ENCODE measurements at regions not wholly inside any gene's neighbourhood (a gene's known extent, or its start where the extent isn't known, plus 50 kb on each side); places are given as distances from the start of the nearest gene placed in this dataset.
A peak's percentile ranks its signal among the peaks of the same experiment; 100 is the strongest.

DNA sequence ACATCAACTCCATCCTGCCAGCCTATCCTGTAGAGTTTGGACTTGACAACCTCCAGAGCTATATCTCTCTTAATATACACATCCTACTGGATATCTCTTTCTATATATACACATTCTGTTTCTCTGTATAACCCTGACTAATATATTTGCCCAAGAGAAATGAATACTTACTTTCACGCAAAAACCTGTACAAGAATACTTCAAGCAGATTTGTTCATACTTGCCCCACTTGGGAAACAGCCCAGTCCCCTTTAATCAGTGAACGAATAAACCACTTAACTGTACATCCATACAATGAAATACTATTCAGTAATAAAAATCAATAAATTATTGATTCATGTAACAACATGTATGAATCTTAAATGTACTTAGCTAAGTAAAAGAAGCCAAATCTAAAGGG, 251.1 kb upstream of the PHYHIPL start:
- intact Hi-C loops (cut with DNase I) = no loop called here
- DNase-seq (ENCODE audit: missing footprints) (no peak), ATAC-seq (no peak)

DNA sequence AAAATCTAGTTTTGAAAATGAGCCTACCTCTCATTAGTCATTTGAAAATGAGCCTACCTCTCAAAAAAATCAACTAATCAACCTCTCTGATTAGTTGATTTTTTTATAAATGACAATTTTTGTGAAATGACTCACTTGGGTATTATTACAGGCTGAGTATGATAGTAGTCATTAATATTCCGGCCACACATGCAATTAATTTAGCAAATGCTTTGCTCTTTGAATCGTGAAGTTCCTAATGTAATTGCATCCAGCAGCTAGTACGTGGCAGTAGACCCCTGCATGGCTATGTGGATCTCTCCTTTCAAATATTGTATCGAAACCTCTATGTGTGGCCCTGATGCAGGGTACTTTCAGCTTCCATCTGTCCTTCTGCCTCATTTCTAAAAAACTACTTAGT, 245.9 kb upstream of the PHYHIPL start:
- intact Hi-C loops (cut with DNase I) = no loop called here
- no peak for ATAC-seq
- DNase-seq (ENCODE audit: missing footprints) = no peak

DNA sequence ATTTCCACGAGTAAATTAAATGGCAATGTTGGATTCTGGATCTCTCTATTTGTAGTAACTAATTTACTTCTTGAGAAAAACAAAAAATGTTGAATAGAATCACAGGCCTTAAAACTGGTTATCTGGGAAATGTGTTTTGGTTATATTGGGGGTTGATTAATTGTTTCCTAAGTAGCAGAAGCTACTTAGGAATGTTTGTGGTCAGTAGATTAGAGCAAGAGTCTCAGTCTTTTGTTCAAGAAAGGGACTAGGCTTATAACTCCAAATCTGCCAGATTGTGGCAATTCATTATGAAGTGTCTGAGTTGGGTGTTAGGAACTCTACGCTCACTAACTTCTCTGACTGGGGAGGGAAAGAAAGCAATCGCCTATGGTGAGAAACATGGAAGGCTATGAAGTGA, 244.3 kb upstream of the PHYHIPL start:
- ATAC-seq (no peak), DNase-seq (ENCODE audit: missing footprints) (no peak)
- intact Hi-C loops (cut with DNase I) = no loop called here

DNA sequence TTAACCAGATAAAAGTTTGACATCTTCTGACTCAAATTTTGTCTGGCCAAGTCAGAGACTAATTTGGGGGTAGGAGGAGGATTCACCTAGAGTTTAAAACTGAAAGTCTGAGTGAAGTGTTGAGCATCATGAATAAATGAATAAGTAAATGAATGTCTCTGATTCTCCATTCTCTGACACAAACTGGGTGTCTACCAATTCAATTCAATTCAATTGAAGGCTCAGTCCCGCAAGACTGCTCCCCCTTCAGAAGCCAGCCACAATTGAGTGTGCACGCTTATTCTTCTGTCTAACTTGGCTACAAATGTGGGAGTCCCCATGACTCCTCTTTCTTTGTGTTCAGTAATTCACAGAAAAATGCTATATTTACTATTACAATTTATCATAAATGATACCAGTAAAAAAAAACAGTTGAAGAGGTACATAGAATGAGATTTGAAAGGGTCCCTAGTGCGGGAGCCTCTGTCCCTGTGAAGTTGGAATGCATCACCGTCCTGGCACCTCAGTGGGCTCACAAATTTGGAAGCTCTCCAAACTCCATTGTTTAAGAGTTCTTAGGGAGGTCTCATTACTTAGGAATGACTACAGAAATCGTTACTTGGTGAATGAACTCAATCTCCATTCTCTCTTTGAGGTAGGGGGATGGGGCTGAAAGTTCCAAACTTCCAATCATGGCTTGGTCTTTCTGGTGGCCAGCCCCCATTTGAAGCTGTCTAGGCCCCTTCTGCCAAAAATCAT, 243.7 kb upstream of the PHYHIPL start:
- intact Hi-C loops (cut with DNase I) = no loop called here
- ATAC-seq (no peak), DNase-seq (ENCODE audit: missing footprints) (no peak)

DNA sequence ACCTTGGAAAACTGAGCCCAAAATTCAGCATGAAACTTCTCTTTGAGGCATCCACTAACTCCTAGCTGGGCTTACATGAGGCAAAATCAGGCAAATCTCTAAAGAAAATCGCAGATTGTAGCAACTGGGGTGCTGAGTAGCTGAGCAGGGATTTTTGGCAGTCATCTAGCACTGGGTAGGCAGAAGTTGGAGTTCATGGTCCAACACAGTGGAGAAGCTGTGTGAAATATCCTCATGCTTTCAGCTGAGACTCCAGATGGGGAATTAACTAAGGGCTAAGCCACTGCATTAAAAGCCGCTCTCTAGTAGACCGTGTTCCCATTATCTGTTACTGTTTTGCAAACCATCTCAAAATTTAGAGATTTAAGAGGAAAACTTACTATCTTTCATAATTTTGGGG, 240.1 kb upstream of the PHYHIPL start:
- DNase-seq (ENCODE audit: missing footprints) (no peak), ATAC-seq (peak; percentile 55)
- intact Hi-C loops (cut with DNase I) = no loop called here

DNA sequence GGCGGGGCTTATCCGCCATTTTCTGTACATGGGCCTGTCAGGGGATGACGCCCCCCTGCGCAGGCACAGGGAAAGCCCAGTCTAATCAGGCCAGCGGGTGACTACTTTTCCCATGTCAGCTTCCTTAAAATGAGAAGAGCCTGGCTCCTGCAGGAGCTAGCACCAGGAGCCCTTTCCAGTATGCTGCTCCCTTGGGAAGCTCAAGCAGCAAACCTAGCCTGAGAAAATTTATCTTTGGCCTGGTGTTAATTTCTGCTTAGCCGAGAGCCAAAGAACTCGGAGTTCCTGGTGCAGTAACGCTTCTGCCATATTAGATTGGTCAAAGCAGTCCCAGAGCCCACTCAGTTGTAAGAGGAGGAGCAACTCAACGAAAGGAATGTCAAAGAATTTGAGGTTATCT, 239.0 kb upstream of the PHYHIPL start:
- peak; percentile 81 for ATAC-seq
- intact Hi-C loops (cut with DNase I) = no loop called here
- DNase-seq (ENCODE audit: missing footprints) = peak; percentile 67

DNA sequence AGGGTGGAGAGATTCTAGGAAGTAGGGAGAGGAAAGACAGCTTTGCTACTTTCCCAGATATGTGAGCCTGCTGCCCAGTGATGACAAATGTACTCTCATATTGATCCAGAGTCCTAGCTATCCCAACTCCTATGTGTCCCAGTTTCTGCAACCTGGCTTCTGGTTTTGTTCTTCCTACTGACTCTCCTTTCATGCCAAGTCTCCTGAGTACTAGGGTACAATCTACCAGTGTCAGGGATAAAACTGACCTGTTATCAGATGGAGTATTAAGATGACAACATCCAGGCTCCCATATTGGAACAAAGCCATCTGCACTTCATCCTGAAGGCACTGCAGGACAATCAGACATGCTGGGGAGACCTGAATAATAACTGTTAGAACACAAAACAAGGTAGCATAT, 233.7 kb upstream of the PHYHIPL start:
- DNase-seq (ENCODE audit: missing footprints) (no peak), ATAC-seq (no peak)
- intact Hi-C loops (cut with DNase I) = no loop called here

DNA sequence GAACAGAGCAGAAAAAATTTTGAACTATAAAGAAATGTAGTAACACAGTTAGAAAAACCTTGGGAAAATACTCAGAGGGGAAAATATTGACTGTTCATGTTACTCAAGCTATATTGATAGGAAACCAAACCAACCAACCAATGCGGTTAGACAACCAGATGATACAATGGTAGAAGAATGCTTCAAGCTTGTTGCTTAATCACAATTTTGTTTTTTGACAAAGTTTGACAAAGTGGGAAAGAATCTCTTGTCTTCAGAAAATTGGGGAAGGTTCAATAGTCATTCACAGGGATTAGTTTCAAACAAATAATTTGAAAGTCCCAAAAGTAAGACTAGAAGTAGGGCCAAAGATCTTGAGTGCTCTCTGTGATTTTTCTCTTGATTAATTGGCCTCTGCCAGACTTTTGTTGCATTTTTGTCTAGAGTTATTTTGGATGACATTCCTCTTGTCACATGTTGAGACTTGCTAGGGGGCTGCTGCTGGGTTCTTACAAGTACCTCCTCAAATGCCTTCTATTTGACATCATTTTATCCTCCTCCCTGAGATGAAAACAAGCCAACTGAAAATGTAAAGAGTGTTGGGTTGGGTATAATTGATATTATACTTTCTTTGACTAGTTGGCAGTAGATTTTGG, 233.1 kb upstream of the PHYHIPL start:
- intact Hi-C loops (cut with DNase I) = no loop called here

DNA sequence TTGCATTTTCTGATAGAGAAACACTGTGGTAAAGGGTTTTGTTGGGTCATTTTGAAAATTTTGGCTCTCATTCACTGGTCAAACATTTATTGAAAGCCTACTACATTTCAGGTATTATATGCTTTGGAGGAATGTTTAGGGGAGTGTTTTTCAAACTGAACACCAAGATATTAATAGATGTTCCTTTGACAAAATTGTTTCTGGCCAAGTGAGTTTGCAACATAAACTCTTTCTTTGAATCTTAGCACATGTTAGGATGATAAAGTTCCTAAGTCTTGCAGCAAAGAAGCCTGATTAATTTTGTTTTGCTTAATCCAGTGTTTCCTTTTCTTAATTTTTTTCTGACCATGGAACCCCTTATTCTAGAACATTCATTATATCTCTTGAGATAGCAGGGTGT, 232.5 kb upstream of the PHYHIPL start:
- ATAC-seq (peak; percentile 26), DNase-seq (ENCODE audit: missing footprints) (no peak)
- intact Hi-C loops (cut with DNase I) = no loop called here

More for the DNA sequence above, 233.1 kb upstream of the PHYHIPL start:
- ATAC-seq = no peak
- DNase-seq (ENCODE audit: missing footprints) = no peak

DNA sequence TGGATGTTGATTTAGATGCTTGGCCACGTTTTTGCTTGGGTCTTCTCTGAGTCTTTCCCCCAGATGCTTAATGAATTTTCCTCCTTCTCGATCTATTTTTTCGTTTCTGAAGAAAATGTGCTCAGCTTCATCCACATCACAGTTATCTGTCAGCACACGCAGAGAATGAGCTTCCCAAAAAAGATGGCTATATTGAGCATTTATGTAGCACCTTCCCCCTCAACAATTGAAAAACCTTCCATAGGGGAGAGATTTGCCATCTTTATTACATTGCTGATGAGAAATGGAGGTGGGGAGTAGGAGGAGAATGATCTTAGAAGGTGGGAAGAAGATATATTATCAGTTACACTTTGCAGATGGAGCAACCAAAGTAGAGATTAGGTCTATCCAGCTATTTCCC, 228.1 kb upstream of the PHYHIPL start:
- intact Hi-C loops (cut with DNase I) = no loop called here
- no peak for DNase-seq (ENCODE audit: missing footprints)
- ATAC-seq = no peak

DNA sequence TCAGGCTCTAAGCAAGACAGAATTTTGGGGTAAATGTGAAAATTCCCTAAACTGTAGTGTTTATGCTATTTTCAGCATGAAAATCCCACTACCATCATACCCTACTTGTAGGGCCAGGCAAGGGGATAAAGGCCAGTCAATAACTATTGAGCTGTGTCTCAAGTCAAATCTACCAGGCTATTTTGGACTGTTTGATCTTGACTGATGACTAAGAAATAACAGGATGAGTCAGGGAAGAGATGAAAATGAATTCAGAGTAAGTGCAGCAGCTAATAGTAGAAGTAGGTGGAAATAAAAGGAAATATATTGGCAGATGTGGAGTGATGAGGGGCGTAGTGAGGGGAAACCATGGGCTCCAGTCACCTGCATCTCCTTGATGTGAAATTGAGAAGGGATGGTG, 225.8 kb upstream of the PHYHIPL start:
- ATAC-seq (no peak), DNase-seq (ENCODE audit: missing footprints) (no peak)
- intact Hi-C loops (cut with DNase I) = loop anchor here (5.0 kb wide), 2 partner anchors 168 to 672 kb away; no protein-coding TSS in a partner anchor

DNA sequence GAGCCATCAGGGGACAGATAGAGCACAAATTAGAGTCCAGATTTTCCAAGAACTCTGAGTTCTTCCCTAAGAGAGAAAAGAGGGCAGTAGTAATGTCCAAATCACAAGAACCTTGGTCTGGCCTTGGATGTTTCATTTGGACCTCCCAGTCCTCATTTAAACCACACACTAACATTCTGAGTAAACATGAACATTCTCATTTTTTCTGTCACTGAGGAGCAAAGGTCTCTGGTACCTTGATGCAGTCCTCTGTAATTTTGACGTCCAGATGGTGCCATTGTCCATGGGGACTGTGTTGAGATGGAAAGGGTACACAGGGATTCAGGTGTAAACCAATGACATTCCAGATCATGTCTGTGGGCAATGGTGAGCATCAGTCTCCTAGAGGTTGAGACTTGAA, 225.4 kb upstream of the PHYHIPL start:
- DNase-seq (ENCODE audit: missing footprints) = no peak
- no peak for ATAC-seq
- intact Hi-C loops (cut with DNase I) = loop anchor here (5.0 kb wide), 2 partner anchors 169 to 671 kb away; no protein-coding TSS in a partner anchor

DNA sequence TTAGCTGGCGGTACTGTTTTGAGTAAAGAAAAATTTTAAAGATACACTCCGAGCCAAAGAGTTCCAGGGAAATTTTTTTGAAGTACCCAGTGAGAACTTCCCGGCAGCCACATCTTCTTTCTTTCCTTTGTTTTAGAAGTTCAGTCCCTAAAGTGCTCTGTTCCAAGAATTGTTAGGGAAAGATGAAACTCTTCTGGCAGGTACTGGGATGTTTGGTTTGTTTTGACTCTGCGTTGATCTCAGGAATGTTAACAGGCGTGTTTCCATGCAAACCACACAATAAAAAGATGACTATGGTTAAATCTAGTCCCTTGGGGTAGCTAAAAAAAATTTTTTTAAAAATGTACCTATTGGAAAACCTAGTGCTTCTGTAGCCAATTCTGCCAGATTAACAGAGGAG, 224.7 kb upstream of the PHYHIPL start:
- no peak for DNase-seq (ENCODE audit: missing footprints)
- intact Hi-C loops (cut with DNase I) = loop anchor here (2.0 to 5.0 kb wide), 4 partner anchors 169 to 671 kb away; no protein-coding TSS in a partner anchor

DNA sequence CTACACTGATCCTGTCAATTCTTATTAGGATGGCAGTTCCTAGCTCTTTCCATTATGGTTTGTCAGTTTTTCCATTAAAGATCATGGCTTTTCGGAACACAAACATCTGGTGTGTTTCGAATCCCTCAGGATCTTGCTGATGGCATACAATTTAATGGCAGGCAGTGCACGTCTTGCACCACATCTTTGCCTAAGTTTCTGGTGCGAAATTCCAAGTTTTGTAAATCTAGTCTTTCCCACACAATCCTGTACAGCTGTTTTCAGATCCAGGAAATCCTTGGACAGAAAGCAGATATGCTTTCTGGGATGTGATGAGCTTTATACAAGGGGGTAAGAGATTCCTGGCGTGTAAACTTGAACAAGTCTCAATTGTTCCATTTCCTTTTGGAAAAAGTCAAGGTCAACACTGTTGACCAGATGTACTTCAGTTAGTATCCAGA, 224.3 kb upstream of the PHYHIPL start:
- DNase-seq (ENCODE audit: missing footprints) (no peak), ATAC-seq (peak; percentile 91)
- intact Hi-C loops (cut with DNase I) = loop anchor here (2.0 to 5.0 kb wide), 4 partner anchors 170 to 670 kb away; no protein-coding TSS in a partner anchor

More for the DNA sequence above, 224.7 kb upstream of the PHYHIPL start:
- peak; percentile 67 for ATAC-seq

DNA sequence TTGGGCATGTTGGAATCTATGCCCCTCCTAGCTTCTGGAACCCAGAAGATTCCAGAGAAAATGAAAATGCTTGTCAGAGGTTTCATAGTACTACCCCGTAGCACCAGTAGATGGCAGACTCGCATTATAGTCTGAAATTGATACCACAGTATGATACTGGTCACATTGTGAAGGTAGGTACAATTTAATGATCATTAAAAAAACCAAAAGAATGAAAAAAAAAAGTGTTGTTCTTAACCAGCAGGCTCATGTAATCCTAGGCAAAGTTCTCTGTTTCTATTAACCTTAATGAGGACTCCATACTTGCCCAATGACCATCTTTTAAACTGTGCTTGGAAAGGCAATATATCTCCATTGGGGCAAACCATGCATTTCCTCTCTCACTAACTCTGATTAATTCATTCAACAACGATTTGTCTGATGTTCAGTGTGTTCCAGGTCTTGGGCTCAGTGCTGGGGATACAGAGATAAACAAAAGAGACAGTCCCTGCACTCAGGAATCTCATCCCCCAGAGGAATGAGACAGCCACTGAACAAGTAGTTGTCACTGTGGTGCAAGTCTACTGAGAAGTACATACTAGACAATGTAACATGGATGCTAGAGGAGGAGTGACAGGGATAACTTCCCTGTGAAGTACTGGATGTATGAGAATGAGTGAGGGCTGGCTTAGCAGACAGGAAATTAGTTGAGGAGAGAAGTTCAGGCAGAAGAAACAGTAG, 223.5 kb upstream of the PHYHIPL start:
- intact Hi-C loops (cut with DNase I) = loop anchor here (2.0 to 5.0 kb wide), 4 partner anchors 171 to 669 kb away; no protein-coding TSS in a partner anchor
- no peak for DNase-seq (ENCODE audit: missing footprints)
- peak; percentile 72 for ATAC-seq

DNA sequence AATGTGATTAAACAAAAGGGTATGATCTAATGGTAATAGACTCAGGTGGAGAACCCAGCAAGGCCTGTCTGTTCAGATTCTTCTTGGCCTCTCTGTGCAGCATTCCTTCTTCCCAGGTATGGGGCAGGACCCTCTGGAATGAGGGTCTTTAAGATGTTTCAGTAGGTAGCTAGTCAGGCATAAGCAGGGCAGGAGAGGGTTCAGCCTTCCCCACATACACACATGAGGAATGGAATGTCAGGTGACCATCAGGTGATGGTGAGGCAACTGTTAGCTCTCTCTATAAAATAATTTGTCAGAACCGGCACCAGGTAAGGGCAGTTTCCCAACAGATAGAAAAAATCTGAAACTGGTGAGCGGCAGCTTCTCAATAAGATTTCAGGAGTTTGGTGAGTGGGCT, 222.3 kb upstream of the PHYHIPL start:
- ATAC-seq (no peak), DNase-seq (ENCODE audit: missing footprints) (no peak)
- intact Hi-C loops (cut with DNase I) = loop anchor here (5.0 kb wide), 2 partner anchors 172 to 668 kb away; no protein-coding TSS in a partner anchor

DNA sequence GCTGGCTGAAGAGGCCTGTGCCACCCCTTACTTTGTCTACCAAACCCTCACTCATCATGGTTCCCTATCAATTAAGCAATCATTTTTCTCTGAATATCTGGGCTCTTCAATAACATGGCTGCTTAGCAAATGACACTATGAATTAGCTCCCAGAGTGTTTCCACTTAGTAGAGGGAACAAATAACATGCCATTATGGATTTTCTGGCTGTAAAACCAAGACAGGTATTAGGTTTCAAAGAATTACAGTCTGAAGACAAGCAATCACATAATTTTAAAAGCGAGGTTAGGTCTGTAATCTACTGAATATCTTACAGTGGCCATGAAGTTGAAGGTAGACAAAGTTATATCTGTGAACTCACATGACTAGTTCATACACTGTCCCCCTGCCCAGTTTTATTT, 220.8 kb upstream of the PHYHIPL start:
- no peak for DNase-seq (ENCODE audit: missing footprints)
- intact Hi-C loops (cut with DNase I) = no loop called here
- ATAC-seq = no peak

DNA sequence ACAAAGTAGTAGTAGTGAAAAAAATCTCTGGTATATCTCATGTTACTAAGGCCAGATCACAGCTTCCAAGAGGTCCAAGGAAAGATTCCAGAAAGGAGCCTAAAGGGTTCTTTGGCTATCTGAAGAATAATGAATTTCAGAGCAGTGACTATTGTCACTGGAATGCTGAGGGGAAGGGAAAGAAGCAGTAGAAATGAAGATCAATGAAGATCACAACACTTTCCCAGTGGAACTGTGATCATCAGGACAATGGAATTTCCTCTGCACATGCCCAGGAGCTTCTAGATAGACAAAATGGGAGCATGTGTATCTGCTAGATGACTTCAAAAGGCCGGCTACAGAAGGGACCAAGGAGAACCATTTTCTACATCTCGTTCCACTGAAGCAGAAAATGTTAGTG, 219.5 kb upstream of the PHYHIPL start:
- DNase-seq (ENCODE audit: missing footprints) (no peak), ATAC-seq (no peak)
- intact Hi-C loops (cut with DNase I) = no loop called here

DNA sequence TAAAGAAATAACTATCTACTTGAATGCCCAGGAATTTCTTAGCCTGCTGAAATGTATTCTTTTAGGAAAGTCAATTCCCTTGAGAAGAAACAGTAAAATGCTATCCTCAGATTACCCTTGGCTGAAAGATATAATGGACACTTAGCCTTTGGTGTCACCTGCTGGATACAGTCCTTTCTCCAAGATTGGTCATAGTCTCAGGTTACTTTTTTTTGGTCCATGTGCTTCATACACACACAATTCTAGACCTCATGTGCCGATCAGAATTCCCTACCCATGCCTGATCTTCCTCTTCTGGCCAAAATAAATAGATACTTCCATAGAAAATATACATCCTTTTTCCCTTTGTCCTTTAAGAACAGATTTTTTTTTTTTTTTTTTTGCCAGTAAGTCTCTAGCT, 218.9 kb upstream of the PHYHIPL start:
- ATAC-seq = no peak
- intact Hi-C loops (cut with DNase I) = no loop called here
- DNase-seq (ENCODE audit: missing footprints) = no peak

DNA sequence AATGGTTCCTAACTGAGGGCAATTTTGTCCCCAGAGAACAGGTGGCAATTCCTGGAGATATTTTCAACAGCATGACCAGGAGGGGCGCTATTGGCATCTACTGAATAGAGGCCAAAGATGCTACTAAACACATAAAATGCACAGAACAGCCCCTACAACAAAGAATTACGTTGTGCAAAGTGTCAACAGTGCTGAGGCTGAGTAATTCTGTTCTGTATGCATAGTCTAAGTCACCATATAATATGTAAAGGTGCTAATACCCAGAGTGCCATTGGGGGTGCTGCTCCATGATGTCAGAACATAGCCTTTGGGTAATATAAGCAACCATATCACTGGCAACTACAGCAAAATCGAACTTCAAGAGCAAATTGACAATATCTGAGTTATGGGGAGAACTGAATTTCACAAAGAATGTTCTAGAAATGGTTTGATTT, 213.3 kb upstream of the PHYHIPL start:
- DNase-seq (ENCODE audit: missing footprints) = no peak
- no peak for ATAC-seq
- intact Hi-C loops (cut with DNase I) = no loop called here
